ENCODE measurements at regions not wholly inside any gene's neighbourhood (a gene's known extent, or its start where the extent isn't known, plus 50 kb on each side); places are given as distances from the start of the nearest gene placed in this dataset.
"Not testable (repeated sequence)": the region's sequence is repeated elsewhere in the genome, so short reads cannot be mapped to it uniquely, and the experiment has no call there.

- DNase-seq = no peak
Measured at GRCh38 chr1:113185463-113186104, 112.6 kb downstream of the LRIG2 start.

GRCh38 chr1:113190078-113190477 lies 117.1 kb downstream of the LRIG2 start:
- DNase-seq = no peak

- no peak for DNase-seq
Measured at GRCh38 chr1:113190930-113191329, 117.9 kb downstream of the LRIG2 start.

GRCh38 chr1:113191579-113192076 lies 118.6 kb downstream of the LRIG2 start:
- DNase-seq = no peak

GRCh38 chr1:113192242-113192641 lies 119.2 kb downstream of the LRIG2 start:
- no peak for DNase-seq

GRCh38 chr1:113192980-113193379 lies 120.0 kb downstream of the LRIG2 start:
- no peak for DNase-seq

- no peak for DNase-seq
Measured at GRCh38 chr1:113194846-113195830, 122.1 kb downstream of the LRIG2 start.

- no peak for DNase-seq
Measured at GRCh38 chr1:113197719-113198330, 124.8 kb downstream of the LRIG2 start.

- DNase-seq = no peak
Measured at GRCh38 chr1:113198806-113199205, 125.8 kb downstream of the LRIG2 start.

GRCh38 chr1:113199760-113200455 lies 126.9 kb downstream of the LRIG2 start:
- no peak for DNase-seq

- no peak for DNase-seq
Measured at GRCh38 chr1:113201560-113201959, 128.6 kb downstream of the LRIG2 start.

- DNase-seq = no peak
Measured at GRCh38 chr1:113205980-113206766, 133.2 kb downstream of the LRIG2 start.

- no peak for DNase-seq
Measured at GRCh38 chr1:113207019-113207418, 134.0 kb downstream of the LRIG2 start.

GRCh38 chr1:113207457-113207856 lies 134.5 kb downstream of the LRIG2 start:
- DNase-seq = no peak

- not testable (repeated sequence) for DNase-seq
Measured at GRCh38 chr1:113208425-113208824, 135.4 kb downstream of the LRIG2 start.

GRCh38 chr1:113210248-113210647 lies 137.2 kb downstream of the LRIG2 start:
- DNase-seq = no peak

- no peak for DNase-seq
Measured at GRCh38 chr1:113211467-113211866, 138.5 kb downstream of the LRIG2 start.

- no peak for DNase-seq
Measured at GRCh38 chr1:113215015-113215414, 142.0 kb downstream of the LRIG2 start.

GRCh38 chr1:113216664-113217063 lies 143.7 kb downstream of the LRIG2 start:
- DNase-seq = no peak

GRCh38 chr1:113217447-113218208 lies 144.6 kb downstream of the LRIG2 start:
- no peak for DNase-seq

- DNase-seq = no peak
Measured at GRCh38 chr1:113219377-113219776, 146.4 kb downstream of the LRIG2 start.
